IgD-negative memory B cell (primary cell): ENCODE measurements at regions not wholly inside any gene's neighbourhood (a gene's known extent, or its start where the extent isn't known, plus 50 kb on each side); places are given as distances from the start of the nearest gene placed in this dataset.
"Not testable (repeated sequence)": the region's sequence is repeated elsewhere in the genome, so short reads cannot be mapped to it uniquely, and the experiment has no call there.

Source experiments
- H3K27ac Mint-ChIP-seq, 3 donors: one replicate each; pipeline ENCODE4 v1.8.0; 2020 to 2022; ENCODE audit warnings: mild to moderate bottlenecking in 3 of 3, mixed read lengths in 3 of 3, moderate library complexity in 1 of 3
- H3K27me3 Mint-ChIP-seq: one replicate; pipeline ENCODE4 v1.8.0; 2021; ENCODE audit warnings: mixed read lengths
- H3K36me3 Mint-ChIP-seq: one replicate; pipeline ENCODE4 v1.8.0; 2020; ENCODE audit warnings: mild to moderate bottlenecking, mixed read lengths
- H3K4me1 Mint-ChIP-seq, 3 donors: one replicate each; pipeline ENCODE4 v1.8.0; 2020 to 2022; ENCODE audit warnings: mixed read lengths in 3 of 3, mild to moderate bottlenecking in 1 of 3
- H3K4me3 Mint-ChIP-seq, 4 donors: one replicate each; pipeline ENCODE4 v1.8.0; 2020 to 2022; ENCODE audit warnings: mild to moderate bottlenecking in 4 of 4, mixed read lengths in 4 of 4, moderate library complexity in 3 of 4
- H3K9me3 Mint-ChIP-seq, 3 donors: one replicate each; pipeline ENCODE4 v1.8.0; 2020 to 2021; ENCODE audit warnings: mixed read lengths in 3 of 3, mild to moderate bottlenecking in 1 of 3

GRCh38 chr6:92710048-92710447 is 709.3 kb downstream of the EPHA7 start:
- Mint-ChIP-seq H3K27me3 (no peaks in the 10 kb centered on the region), H3K4me3 (no peak overlapping the region), H3K9me3 (peaks cover 1 to 12% (median 3%) of the 10 kb centered on the region in 3 donors), H3K36me3 (no peaks in the 10 kb centered on the region), H3K4me1 (no peaks in the 10 kb centered on the region), H3K27ac (no peak overlapping the region)

GRCh38 chr6:92708945-92709344 is 710.4 kb downstream of the EPHA7 start:
- Mint-ChIP-seq H3K4me3 (no peak overlapping the region), H3K9me3 (peaks cover 1 to 16% (median 3%) of the 10 kb centered on the region in 3 donors), H3K27me3 (no peaks in the 10 kb centered on the region), H3K4me1 (no peaks in the 10 kb centered on the region), H3K27ac (no peak overlapping the region), H3K36me3 (no peaks in the 10 kb centered on the region)

- Mint-ChIP-seq H3K4me1 (no peaks in the 10 kb centered on the region), H3K9me3 (peaks cover 1 to 15% (median 3%) of the 10 kb centered on the region in 3 donors), H3K27me3 (no peaks in the 10 kb centered on the region)
These were observed 711.1 kb downstream of the EPHA7 start for GRCh38 chr6:92708270-92708669.

GRCh38 chr6:92706976-92707375 is 712.4 kb downstream of the EPHA7 start:
- Mint-ChIP-seq H3K27me3 (no peaks in the 10 kb centered on the region), H3K4me1 (no peaks in the 10 kb centered on the region), H3K4me3 (no peak overlapping the region), H3K9me3 (peaks cover 1 to 11% (median 3%) of the 10 kb centered on the region in 3 donors), H3K27ac (no peak overlapping the region), H3K36me3 (no peaks in the 10 kb centered on the region)

More at GRCh38 chr6:92708270-92708669, 711.1 kb downstream of the EPHA7 start:
- no peaks in the 10 kb centered on the region for H3K36me3 Mint-ChIP-seq
- no peak overlapping the region for H3K27ac Mint-ChIP-seq
- H3K4me3 Mint-ChIP-seq, result no peak overlapping the region

GRCh38 chr6:92701425-92702096 is 717.8 kb downstream of the EPHA7 start:
- no peak overlapping the region for H3K4me3 Mint-ChIP-seq
- H3K36me3 Mint-ChIP-seq, result no peaks in the 10 kb centered on the region
- peaks cover 0 to 8% (median 1%) of the 10 kb centered on the region in 3 donors for H3K9me3 Mint-ChIP-seq
- H3K4me1 Mint-ChIP-seq, result no peaks in the 10 kb centered on the region
- H3K27me3 Mint-ChIP-seq, result no peaks in the 10 kb centered on the region
- H3K27ac Mint-ChIP-seq, result peak overlapping the region in 1 of 3 donors; percentile 50

- H3K36me3 Mint-ChIP-seq, result no peaks in the 10 kb centered on the region
- H3K27ac Mint-ChIP-seq, result no peak overlapping the region
- H3K9me3 Mint-ChIP-seq, result peaks cover 0 to 8% (median 1%) of the 10 kb centered on the region in 3 donors
- no peaks in the 10 kb centered on the region for H3K4me1 Mint-ChIP-seq
- no peaks in the 10 kb centered on the region for H3K27me3 Mint-ChIP-seq
- no peak overlapping the region for H3K4me3 Mint-ChIP-seq
These were observed 718.9 kb downstream of the EPHA7 start for GRCh38 chr6:92700411-92700810.

- H3K36me3 Mint-ChIP-seq, result no peaks in the 10 kb centered on the region
- peaks cover 0 to 2% (median 0%) of the 10 kb centered on the region in 3 donors for H3K4me1 Mint-ChIP-seq
- no peaks in the 10 kb centered on the region for H3K27me3 Mint-ChIP-seq
- no peak overlapping the region for H3K27ac Mint-ChIP-seq
- H3K4me3 Mint-ChIP-seq, result no peak overlapping the region
- H3K9me3 Mint-ChIP-seq, result peaks cover 0 to 6% (median 0%) of the 10 kb centered on the region in 3 donors
These were observed 728.3 kb downstream of the EPHA7 start for GRCh38 chr6:92690997-92691599.

GRCh38 chr6:92688342-92688741 is 731.0 kb downstream of the EPHA7 start:
- Mint-ChIP-seq H3K9me3 (peaks cover 0 to 10% (median 1%) of the 10 kb centered on the region in 3 donors), H3K4me1 (peaks cover 0 to 2% (median 0%) of the 10 kb centered on the region in 3 donors), H3K27me3 (no peaks in the 10 kb centered on the region), H3K4me3 (no peak overlapping the region), H3K27ac (no peak overlapping the region), H3K36me3 (no peaks in the 10 kb centered on the region)

- H3K9me3 Mint-ChIP-seq, result peaks cover 0 to 7% (median 1%) of the 10 kb centered on the region in 3 donors
- H3K27me3 Mint-ChIP-seq, result no peaks in the 10 kb centered on the region
- no peaks in the 10 kb centered on the region for H3K36me3 Mint-ChIP-seq
- no peak overlapping the region for H3K27ac Mint-ChIP-seq
- H3K4me1 Mint-ChIP-seq, result peaks cover 0 to 2% (median 0%) of the 10 kb centered on the region in 3 donors
- H3K4me3 Mint-ChIP-seq, result no peak overlapping the region
These were observed 732.1 kb downstream of the EPHA7 start for GRCh38 chr6:92687278-92687677.

- Mint-ChIP-seq H3K4me3 (no peak overlapping the region), H3K27me3 (no peaks in the 10 kb centered on the region), H3K36me3 (no peaks in the 10 kb centered on the region), H3K27ac (no peak overlapping the region), H3K4me1 (peaks cover 0 to 2% (median 0%) of the 10 kb centered on the region in 3 donors), H3K9me3 (peaks cover 0 to 9% (median 1%) of the 10 kb centered on the region in 3 donors)
These were observed 735.0 kb downstream of the EPHA7 start for GRCh38 chr6:92684386-92684785.

GRCh38 chr6:92683748-92684147 is 735.6 kb downstream of the EPHA7 start:
- Mint-ChIP-seq H3K27me3 (no peaks in the 10 kb centered on the region), H3K4me1 (peaks cover 0 to 2% (median 0%) of the 10 kb centered on the region in 3 donors), H3K27ac (no peak overlapping the region), H3K4me3 (no peak overlapping the region), H3K36me3 (no peaks in the 10 kb centered on the region), H3K9me3 (peaks cover 0 to 12% (median 1%) of the 10 kb centered on the region in 3 donors)

- H3K27me3 Mint-ChIP-seq, result no peaks in the 10 kb centered on the region
- peaks cover 0 to 12% (median 1%) of the 10 kb centered on the region in 3 donors for H3K9me3 Mint-ChIP-seq
- H3K4me3 Mint-ChIP-seq, result no peak overlapping the region
- H3K36me3 Mint-ChIP-seq, result no peaks in the 10 kb centered on the region
- no peak overlapping the region for H3K27ac Mint-ChIP-seq
- H3K4me1 Mint-ChIP-seq, result no peaks in the 10 kb centered on the region
These were observed 736.6 kb downstream of the EPHA7 start for GRCh38 chr6:92682516-92683398.

GRCh38 chr6:92681401-92681800 is 738.0 kb downstream of the EPHA7 start:
- Mint-ChIP-seq H3K36me3 (no peaks in the 10 kb centered on the region), H3K4me1 (no peaks in the 10 kb centered on the region), H3K27me3 (no peaks in the 10 kb centered on the region), H3K9me3 (peaks cover 0 to 17% (median 4%) of the 10 kb centered on the region in 3 donors), H3K27ac (no peak overlapping the region), H3K4me3 (no peak overlapping the region)

GRCh38 chr6:92671462-92671861 is 747.9 kb downstream of the EPHA7 start:
- not testable (repeated sequence) for H3K36me3 Mint-ChIP-seq, H3K27me3 Mint-ChIP-seq, H3K4me1 Mint-ChIP-seq, H3K27ac Mint-ChIP-seq
- H3K4me3 Mint-ChIP-seq, result peak overlapping the region in 1 of 4 donors; percentile 58
- H3K9me3 Mint-ChIP-seq, result peaks cover 5 to 16% (median 6%) of the 10 kb centered on the region in 3 donors

GRCh38 chr6:92667843-92668242 is 751.5 kb downstream of the EPHA7 start:
- H3K36me3 Mint-ChIP-seq, result peaks cover 2% of the 10 kb centered on the region
- H3K4me1 Mint-ChIP-seq, result no peaks in the 10 kb centered on the region
- H3K27ac Mint-ChIP-seq, result no peak overlapping the region
- peaks cover 2 to 6% (median 5%) of the 10 kb centered on the region in 3 donors for H3K9me3 Mint-ChIP-seq
- no peaks in the 10 kb centered on the region for H3K27me3 Mint-ChIP-seq
- H3K4me3 Mint-ChIP-seq, result no peak overlapping the region
